ENCODE measurements at regions not wholly inside any gene's neighbourhood (a gene's known extent, or its start where the extent isn't known, plus 50 kb on each side); places are given as distances from the start of the nearest gene placed in this dataset.

DNA sequence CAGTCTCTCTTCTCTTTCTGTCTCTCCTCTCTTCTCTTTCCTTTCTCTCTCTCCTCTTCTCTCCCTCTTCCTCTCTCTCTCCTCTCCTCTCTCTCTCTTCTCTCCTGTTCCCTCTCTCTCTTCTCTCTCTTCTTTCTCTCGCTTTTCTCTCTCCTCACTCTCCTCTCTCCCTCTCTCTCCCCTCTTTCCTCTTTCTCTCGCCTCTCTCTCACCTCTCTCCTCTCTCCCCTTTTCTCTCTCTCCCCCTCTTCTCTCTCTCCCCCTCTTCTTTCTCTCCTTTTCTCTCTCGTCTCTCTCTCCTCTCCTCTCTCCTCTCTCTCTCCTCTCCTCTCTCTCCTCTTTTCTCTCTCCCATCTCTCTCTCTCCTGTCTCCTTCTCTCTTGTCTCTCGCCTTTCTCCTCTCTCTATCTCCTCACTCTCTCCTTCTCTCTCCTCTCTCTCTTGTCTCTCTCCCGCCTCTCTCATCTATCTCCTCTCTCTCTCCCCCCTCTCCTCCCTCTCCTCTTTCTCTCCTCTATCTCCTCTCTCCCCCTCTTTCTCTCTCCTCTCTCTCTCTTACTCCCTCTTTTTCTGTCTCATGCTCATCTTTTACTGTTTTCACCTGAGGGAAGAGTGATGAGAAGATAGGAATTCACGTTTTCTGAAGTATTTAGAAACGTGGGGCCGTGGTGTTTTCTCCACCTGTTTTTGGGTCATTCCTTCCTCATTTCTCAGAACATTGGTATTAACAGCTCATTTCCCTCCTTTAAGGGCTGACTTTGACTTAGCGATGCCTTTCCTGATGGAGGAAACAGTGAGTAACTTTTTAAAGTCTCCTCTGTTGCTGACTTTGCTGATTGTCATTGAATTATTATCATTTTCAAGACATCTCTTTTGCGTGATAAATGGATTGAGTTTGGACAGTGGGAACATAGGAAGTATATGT, 80.6 kb upstream of the CD99 start (continued):
- TF ChIP-seq, protein P1, sequence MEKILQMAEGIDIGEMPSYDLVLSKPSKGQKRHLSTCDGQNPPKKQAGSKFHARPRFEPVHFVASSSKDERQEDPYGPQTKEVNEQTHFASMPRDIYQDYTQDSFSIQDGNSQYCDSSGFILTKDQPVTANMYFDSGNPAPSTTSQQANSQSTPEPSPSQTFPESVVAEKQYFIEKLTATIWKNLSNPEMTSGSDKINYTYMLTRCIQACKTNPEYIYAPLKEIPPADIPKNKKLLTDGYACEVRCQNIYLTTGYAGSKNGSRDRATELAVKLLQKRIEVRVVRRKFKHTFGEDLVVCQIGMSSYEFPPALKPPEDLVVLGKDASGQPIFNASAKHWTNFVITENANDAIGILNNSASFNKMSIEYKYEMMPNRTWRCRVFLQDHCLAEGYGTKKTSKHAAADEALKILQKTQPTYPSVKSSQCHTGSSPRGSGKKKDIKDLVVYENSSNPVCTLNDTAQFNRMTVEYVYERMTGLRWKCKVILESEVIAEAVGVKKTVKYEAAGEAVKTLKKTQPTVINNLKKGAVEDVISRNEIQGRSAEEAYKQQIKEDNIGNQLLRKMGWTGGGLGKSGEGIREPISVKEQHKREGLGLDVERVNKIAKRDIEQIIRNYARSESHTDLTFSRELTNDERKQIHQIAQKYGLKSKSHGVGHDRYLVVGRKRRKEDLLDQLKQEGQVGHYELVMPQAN (conservative IDR thresholded peaks at IDR 0.05) = no peak
- TF ChIP-seq CHD4 (IDR thresholded peaks at IDR 0.05) (no peak), NFIC (IDR thresholded peaks at IDR 0.05; ENCODE audit: low read depth, low read length) (no peak), IRF4 (IDR thresholded peaks at IDR 0.05; ENCODE audit: low read depth, low read length) (no peak), TCF7 (IDR thresholded peaks at IDR 0.05; ENCODE audit: borderline replicate concordance) (no peak), BACH1 (IDR thresholded peaks at IDR 0.05; ENCODE audit: borderline replicate concordance) (no peak), ZNF622 (IDR thresholded peaks at IDR 0.05) (no peak)
- TF ChIP-seq, protein P2, sequence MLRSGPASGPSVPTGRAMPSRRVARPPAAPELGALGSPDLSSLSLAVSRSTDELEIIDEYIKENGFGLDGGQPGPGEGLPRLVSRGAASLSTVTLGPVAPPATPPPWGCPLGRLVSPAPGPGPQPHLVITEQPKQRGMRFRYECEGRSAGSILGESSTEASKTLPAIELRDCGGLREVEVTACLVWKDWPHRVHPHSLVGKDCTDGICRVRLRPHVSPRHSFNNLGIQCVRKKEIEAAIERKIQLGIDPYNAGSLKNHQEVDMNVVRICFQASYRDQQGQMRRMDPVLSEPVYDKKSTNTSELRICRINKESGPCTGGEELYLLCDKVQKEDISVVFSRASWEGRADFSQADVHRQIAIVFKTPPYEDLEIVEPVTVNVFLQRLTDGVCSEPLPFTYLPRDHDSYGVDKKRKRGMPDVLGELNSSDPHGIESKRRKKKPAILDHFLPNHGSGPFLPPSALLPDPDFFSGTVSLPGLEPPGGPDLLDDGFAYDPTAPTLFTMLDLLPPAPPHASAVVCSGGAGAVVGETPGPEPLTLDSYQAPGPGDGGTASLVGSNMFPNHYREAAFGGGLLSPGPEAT (IDR thresholded peaks at IDR 0.05; ENCODE audit: low read depth) = no peak

Measured in GM12878 (cell line).